ENCODE measurements at regions not wholly inside any gene's neighbourhood (a gene's known extent, or its start where the extent isn't known, plus 50 kb on each side); places are given as distances from the start of the nearest gene placed in this dataset.

DNA sequence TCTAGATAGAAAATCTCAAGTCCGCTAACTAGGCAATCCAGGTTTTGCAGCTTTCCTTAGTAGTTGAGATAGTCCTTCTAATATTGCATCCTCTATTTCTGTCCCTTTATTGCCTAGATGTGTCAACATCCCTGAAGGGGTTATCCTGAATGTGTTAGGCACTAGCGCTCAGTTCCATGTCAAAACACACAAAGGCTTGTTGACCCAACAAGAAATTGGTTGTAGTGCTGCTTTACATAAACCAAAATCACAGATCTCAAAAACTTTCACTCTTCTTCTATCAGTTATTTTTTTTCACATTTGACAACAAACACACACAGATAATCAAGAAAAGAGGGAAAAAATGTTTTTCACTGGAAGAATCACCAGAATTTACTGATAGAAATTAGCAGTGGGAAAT is 51.4 kb upstream of the SOX2 start:
- H3K4me3 ChIP-seq (ENCODE audit: low read depth, low read length): no peak overlapping the region
- no peak for DNase-seq (ENCODE audit: low read depth)

DNA sequence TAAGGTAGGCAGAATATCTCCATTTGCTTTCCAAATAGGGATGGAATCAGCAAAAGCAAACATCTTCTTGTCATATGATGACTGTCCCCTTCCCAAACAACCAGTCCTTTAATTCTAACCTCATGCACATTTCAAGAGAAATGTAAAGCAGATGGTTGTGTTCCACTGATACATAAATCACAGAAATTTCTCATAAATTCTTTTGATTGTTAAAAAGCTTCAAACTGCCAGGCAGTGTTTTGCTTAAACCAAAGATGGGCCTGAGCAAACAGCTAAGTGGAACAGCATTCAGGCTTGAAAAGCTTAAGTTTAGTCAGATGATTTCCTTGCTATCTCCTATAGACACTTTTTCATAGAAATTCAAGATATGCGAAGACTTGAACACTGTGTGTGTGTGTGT is 74.3 kb upstream of the SOX2 start:
- no peak for DNase-seq (ENCODE audit: low read depth)

GRCh38 chr3:181637056-181637455 is 74.7 kb upstream of the SOX2 start:
- DNase-seq (ENCODE audit: low read depth): no peak
- no peak overlapping the region for H3K4me3 ChIP-seq (ENCODE audit: low read depth, low read length)

More for the DNA sequence above, 74.3 kb upstream of the SOX2 start:
- H3K4me3 ChIP-seq (ENCODE audit: low read depth, low read length): no peak overlapping the region

DNA sequence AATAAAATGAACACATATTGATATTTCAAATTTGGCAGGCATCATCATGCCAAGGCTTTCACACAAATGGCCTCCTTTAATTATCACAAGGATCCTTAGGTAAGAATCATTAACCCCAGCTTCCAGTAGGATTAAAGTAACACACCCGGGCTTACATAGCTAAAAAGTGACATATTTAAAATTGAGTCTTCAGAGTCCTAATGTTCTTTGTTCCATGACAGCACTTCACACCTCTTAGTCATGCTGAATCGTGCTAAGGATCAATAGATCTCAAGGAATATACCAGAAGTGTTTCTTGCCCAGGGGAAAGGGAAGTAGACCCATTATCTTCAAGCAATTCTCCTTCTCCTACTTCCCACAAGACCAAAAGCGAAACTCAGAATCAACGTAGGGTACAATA is 76.6 kb upstream of the SOX2 start:
- no peak for DNase-seq (ENCODE audit: low read depth)
- H3K4me3 ChIP-seq (ENCODE audit: low read depth, low read length): no peak overlapping the region

DNA sequence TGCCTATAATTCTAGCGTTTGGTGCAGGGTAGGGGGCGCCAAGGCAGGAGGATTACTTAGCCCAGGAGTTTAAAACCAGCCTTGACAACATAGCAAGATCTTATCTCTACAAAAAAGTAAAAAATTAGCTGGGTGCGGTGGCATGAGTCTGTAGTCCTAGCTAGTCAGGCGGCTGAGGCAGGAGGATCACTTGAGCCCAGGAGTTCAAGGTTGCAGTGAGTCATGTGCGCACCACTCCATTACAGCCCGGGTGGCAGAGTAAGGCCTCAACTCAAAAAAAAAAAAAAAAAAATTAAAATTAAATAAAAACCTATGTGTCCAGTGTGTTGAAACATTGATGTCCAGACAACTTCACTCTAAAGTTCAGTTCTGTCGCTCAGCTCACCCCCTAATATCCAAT is 78.2 kb upstream of the SOX2 start:
- DNase-seq (ENCODE audit: low read depth): no peak
- no peak overlapping the region for H3K4me3 ChIP-seq (ENCODE audit: low read depth, low read length)

GRCh38 chr3:181631901-181632300 is 79.8 kb upstream of the SOX2 start:
- DNase-seq (ENCODE audit: low read depth): no peak
- H3K4me3 ChIP-seq (ENCODE audit: low read depth, low read length): no peak overlapping the region

DNA sequence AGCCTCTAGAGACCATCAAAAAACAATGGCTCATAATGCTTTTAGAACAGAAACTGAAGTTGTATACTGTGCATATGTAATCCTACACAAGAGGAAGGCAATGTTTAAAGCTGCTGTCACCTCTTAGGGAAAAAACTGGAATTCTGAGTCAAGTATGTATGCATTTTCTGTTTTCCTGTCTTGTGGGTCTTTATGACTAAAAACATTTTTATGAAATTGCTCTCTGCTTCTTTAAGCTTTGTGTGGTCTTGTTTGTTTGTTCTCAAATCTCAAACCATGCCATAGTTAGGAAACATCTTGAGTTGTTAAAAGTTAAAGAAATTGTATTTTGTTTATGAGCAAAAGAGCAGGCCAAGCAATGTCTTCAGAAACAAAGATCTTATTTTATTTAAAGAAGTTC is 80.9 kb upstream of the SOX2 start:
- H3K4me3 ChIP-seq (ENCODE audit: low read depth, low read length): no peak overlapping the region
- DNase-seq (ENCODE audit: low read depth): no peak

- no peak overlapping the region for H3K4me3 ChIP-seq (ENCODE audit: low read depth, low read length)
- no peak for DNase-seq (ENCODE audit: low read depth)
These were observed 82.0 kb upstream of the SOX2 start for GRCh38 chr3:181629711-181630110.

GRCh38 chr3:181629029-181629428 is 82.7 kb upstream of the SOX2 start:
- DNase-seq (ENCODE audit: low read depth): peak; percentile 73
- H3K4me3 ChIP-seq (ENCODE audit: low read depth, low read length): no peak overlapping the region

GRCh38 chr3:181628384-181628783 is 83.3 kb upstream of the SOX2 start:
- H3K4me3 ChIP-seq (ENCODE audit: low read depth, low read length): no peak overlapping the region
- no peak for DNase-seq (ENCODE audit: low read depth)

DNA sequence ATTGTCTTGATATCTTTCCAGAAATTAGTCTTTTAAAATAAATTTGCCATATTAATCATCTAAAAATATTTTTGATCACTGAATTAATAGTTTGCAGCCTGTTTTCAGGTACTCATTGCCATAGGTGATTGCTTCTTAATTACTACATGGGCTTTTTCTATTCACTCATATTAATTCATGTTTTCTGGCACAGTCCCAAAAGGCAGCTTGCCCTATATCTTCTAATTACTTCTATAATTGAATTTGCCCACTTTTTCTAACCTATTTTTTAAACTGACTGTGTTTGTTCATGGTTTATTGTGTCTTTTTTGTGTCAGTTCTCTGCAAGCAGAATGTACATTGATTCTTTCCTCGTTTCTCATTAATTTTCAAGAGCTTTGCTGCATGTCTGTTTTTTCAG is 85.7 kb upstream of the SOX2 start:
- no peak overlapping the region for H3K4me3 ChIP-seq (ENCODE audit: low read depth, low read length)
- DNase-seq (ENCODE audit: low read depth): no peak

DNA sequence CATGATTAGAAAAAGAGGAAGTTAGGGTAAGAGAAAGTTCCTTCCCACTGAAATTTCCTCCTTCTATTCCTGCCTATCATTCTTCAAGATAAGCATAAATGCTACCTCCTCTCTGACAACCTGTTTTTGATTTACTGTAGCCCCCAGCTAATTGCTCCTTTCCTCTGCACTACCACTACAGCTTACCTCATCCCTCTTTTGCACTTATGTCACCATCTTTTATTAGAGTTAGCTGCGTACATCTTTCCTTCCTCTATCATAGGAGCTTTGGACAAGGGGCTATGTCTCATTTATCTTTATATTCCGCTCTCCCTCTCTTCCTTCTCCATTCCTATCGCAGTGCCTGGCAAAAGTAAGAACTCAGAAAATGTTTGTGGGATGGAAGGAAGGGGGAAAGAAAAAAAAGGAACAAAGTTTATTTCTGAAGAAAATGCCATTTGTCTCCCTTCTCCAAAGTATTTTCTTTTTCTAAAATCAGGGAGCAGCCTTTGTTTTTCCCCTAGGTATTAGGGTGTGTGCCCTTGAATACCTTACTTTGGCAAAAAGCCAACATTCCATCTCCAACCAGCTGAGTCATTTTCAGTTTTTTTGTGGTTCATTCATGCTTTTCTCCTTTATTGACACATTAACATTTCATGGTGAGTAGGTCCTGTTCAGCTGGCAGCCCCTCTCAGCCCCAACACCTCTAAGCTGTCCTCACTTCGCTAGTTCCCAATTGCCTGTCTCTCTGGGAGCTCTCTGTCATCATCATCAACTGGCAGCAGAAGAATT is 87.6 kb upstream of the SOX2 start:
- no peak overlapping the region for H3K4me3 ChIP-seq (ENCODE audit: low read depth, low read length)
- DNase-seq (ENCODE audit: low read depth): no peak

DNA sequence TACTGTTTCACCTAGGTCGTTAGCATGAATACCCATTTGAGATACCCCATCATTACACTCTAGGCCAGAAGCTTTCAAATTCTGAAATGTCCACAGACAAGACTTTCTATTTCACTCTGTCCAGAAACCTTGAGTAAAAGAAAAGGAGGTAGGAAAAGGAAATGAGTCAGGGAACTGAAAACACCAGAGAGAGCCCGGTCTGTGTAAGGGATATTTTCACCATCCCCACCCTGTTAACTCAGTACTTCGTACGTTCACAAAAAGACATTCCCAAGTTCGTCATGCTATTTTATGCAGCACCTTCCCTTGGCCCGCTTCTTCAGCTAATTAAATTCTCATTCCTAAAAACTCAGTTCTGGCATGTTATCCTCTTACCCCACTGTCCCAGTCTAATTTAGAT is 89.4 kb upstream of the SOX2 start:
- no peak overlapping the region for H3K4me3 ChIP-seq (ENCODE audit: low read depth, low read length)
- DNase-seq (ENCODE audit: low read depth): peak; percentile 30

GRCh38 chr3:181619897-181620296 is 91.8 kb upstream of the SOX2 start:
- no peak overlapping the region for H3K4me3 ChIP-seq (ENCODE audit: low read depth, low read length)
- no peak for DNase-seq (ENCODE audit: low read depth)

- no peak overlapping the region for H3K4me3 ChIP-seq (ENCODE audit: low read depth, low read length)
- no peak for DNase-seq (ENCODE audit: low read depth)
These were observed 93.5 kb upstream of the SOX2 start for GRCh38 chr3:181618260-181618659.

DNA sequence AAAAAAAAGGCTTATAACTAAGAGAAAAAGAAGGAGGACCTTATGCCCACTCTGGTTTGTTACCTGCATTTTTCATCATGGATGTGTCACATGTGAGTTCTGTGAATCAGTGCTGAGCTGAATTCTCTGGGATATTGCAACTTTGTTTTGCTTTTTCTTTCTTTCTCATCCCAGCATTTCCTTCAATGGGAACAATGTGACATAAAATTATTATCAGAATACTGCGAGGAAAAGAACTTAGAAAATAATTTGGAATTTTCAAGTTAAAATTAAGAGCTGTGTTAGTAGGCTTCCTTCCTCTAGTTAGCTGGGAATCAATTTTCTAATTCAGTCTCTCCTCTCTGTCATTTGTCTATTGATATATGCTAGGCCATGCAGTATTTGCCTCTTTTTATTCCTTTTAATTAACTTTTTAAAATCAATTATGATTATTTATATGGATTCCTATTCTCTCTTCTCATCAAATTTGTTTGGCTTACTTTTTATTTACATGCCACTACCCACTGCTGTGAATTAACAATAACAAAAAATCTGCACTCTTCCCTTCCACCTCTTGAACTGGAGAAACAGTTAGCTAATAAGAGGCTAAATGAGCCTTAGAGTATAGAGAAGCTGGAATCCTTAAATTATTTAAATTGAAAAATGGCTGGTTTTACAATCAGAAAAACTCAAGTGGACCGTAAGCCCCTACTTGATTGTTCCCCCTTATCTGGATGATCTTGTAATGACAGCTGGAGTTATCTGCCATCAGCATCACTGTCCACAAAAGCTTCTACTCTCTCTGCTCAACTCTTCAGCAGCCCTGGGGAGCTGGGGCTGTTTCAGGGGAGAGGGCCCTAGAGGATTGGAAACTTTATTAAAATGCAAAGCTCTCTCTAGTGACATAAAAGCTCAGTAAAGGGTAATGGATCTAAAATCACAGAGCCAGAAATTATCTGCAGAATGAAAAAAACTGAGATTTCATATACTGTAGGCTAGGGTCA is 95.3 kb upstream of the SOX2 start:
- H3K4me3 ChIP-seq (ENCODE audit: low read depth, low read length): no peak overlapping the region
- DNase-seq (ENCODE audit: low read depth): no peak

DNA sequence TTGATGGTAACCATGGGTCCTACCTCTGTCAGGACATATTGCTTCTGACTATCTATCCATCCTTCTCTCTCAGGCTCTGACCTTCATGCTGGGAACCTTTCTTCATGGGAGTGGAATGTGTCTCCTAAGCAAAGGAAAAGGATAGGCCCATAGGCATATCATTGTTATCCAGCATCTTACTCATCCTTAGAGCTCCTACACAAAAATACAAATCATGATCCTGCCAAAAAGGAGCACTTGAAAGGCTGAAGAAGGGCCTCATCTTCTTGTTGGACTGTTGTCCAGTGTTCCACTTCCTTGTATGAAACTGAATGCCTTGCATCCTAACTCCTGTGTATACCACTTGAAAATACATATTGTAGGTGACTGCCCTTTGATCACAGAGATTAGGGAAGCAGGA is 96.1 kb upstream of the SOX2 start:
- no peak for DNase-seq (ENCODE audit: low read depth)

GRCh38 chr3:181614878-181615277 is 96.8 kb upstream of the SOX2 start:
- no peak for DNase-seq (ENCODE audit: low read depth)

More for the DNA sequence above, 96.1 kb upstream of the SOX2 start:
- H3K4me3 ChIP-seq (ENCODE audit: low read depth, low read length): no peak overlapping the region

GRCh38 chr3:181613813-181614212 is 97.9 kb upstream of the SOX2 start:
- DNase-seq (ENCODE audit: low read depth): no peak
- no peak overlapping the region for H3K4me3 ChIP-seq (ENCODE audit: low read depth, low read length)

More at GRCh38 chr3:181614878-181615277, 96.8 kb upstream of the SOX2 start:
- H3K4me3 ChIP-seq (ENCODE audit: low read depth, low read length): no peak overlapping the region

GRCh38 chr3:181613191-181613590 is 98.5 kb upstream of the SOX2 start:
- DNase-seq (ENCODE audit: low read depth): no peak
- H3K4me3 ChIP-seq (ENCODE audit: low read depth, low read length): no peak overlapping the region

DNA sequence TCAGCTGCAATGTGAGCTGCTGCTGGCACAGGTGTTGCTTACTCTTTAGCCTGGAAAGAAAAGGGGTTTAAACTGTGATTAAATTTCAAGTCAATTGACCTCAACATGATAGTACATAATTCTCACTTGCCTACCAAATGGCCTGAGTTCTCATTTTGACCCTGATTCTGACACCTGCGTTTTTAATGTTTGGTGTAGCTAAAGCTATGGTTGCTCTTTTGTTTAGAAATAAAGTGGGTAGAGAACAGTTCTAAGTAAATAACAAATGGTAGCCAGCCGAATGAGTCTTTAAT is 100.8 kb upstream of the SOX2 start:
- no peak overlapping the region for H3K4me3 ChIP-seq (ENCODE audit: low read depth, low read length)
- no peak for DNase-seq (ENCODE audit: low read depth)
